Astrocyte (in vitro differentiated cells and primary cell): ENCODE measurements at regions not wholly inside any gene's neighbourhood (a gene's known extent, or its start where the extent isn't known, plus 50 kb on each side); places are given as distances from the start of the nearest gene placed in this dataset.

Experiments used
- CTCF ChIP-seq: IDR thresholded peaks from 2 replicates; pipeline ENCODE4 v1.5.1; 2011; ENCODE audit warnings: low read depth, mild to moderate bottlenecking, inconsistent platforms, low read length, moderate library complexity; ENCODE audit not compliant: insufficient read depth
- EZH2 ChIP-seq: IDR thresholded peaks from 2 replicates; pipeline ENCODE4 v1.6.1; 2012; ENCODE audit warnings: mild to moderate bottlenecking, low read length, inconsistent platforms; ENCODE audit not compliant: insufficient read depth

GRCh38 chr4:186805020-186805820 lies 81.6 kb upstream of the FAT1 start:
- TF ChIP-seq CTCF, result no peak
- TF ChIP-seq EZH2, result no peak
